ENCODE measurements at regions not wholly inside any gene's neighbourhood (a gene's known extent, or its start where the extent isn't known, plus 50 kb on each side); places are given as distances from the start of the nearest gene placed in this dataset.

GRCh38 chr1:99123936-99124335, 119.3 kb upstream of the PLPPR5 start:
- Histone ChIP-seq H3K9ac (no peak overlapping the region), H3K9me3 (ENCODE audit: low read depth) (no peaks in the 10 kb centered on the region), H3K4me2 (ENCODE audit: unreplicated experiment) (no peak overlapping the region), H3K9me2 (ENCODE audit: insufficient read depth) (no peaks in the 10 kb centered on the region), H2AFZ (no peak overlapping the region), H3K4me3 (no peak overlapping the region), H3K4me1 (ENCODE audit: insufficient read depth) (no peaks in the 10 kb centered on the region), H3K79me2 (ENCODE audit: insufficient read depth) (no peaks in the 10 kb centered on the region), H3K27me3 (replicated peaks; ENCODE audit: insufficient read depth) (no peaks in the 10 kb centered on the region), H3K36me3 (ENCODE audit: low read depth) (no peaks in the 10 kb centered on the region), H4K20me1 (ENCODE audit: insufficient read depth) (no peaks in the 10 kb centered on the region), H3K27ac (no peak overlapping the region), H3F3A (ENCODE audit: insufficient read depth) (no peaks in the 10 kb centered on the region)
- in situ Hi-C loops (cut with MboI) = no loop called here
- DNase-seq = no peak
- TF ChIP-seq EZH2phosphoT487 (IDR thresholded peaks at IDR 0.05; ENCODE audit: insufficient read depth, low read depth) (no peak), EZH2 (IDR thresholded peaks at IDR 0.05; ENCODE audit: insufficient read depth, poor library complexity, severe bottlenecking) (no peak)

- Histone ChIP-seq H3K4me3 (no peak overlapping the region), H4K20me1 (ENCODE audit: insufficient read depth) (no peaks in the 10 kb centered on the region), H3K36me3 (ENCODE audit: low read depth) (no peaks in the 10 kb centered on the region), H3K27me3 (replicated peaks; ENCODE audit: insufficient read depth) (no peaks in the 10 kb centered on the region), H3K9ac (no peak overlapping the region), H3K27ac (no peak overlapping the region), H3K4me1 (ENCODE audit: insufficient read depth) (no peaks in the 10 kb centered on the region), H3K4me2 (ENCODE audit: unreplicated experiment) (no peak overlapping the region), H3F3A (ENCODE audit: insufficient read depth) (no peaks in the 10 kb centered on the region), H3K9me3 (ENCODE audit: low read depth) (no peaks in the 10 kb centered on the region), H3K9me2 (ENCODE audit: insufficient read depth) (no peaks in the 10 kb centered on the region), H3K79me2 (ENCODE audit: insufficient read depth) (no peaks in the 10 kb centered on the region), H2AFZ (no peak overlapping the region)
- in situ Hi-C loops (cut with MboI) = no loop called here
- DNase-seq = no peak
- TF ChIP-seq EZH2 (IDR thresholded peaks at IDR 0.05; ENCODE audit: insufficient read depth, poor library complexity, severe bottlenecking) (no peak), EZH2phosphoT487 (IDR thresholded peaks at IDR 0.05; ENCODE audit: insufficient read depth, low read depth) (no peak)
Observed at GRCh38 chr1:99131546-99131945, 126.9 kb upstream of the PLPPR5 start.

- H3K27ac ChIP-seq = no peak overlapping the region
- H3K4me3 ChIP-seq = no peak overlapping the region
- peak; percentile 1 for DNase-seq
- no peak overlapping the region for H2AFZ ChIP-seq
- H4K20me1 ChIP-seq (ENCODE audit: insufficient read depth) = no peaks in the 10 kb centered on the region
- H3K9me3 ChIP-seq (ENCODE audit: low read depth) = no peaks in the 10 kb centered on the region
- H3K79me2 ChIP-seq (ENCODE audit: insufficient read depth) = no peaks in the 10 kb centered on the region
- no peak overlapping the region for H3K9ac ChIP-seq
- TF ChIP-seq EZH2 (IDR thresholded peaks at IDR 0.05; ENCODE audit: insufficient read depth, poor library complexity, severe bottlenecking) = no peak
- no peak for TF ChIP-seq EZH2phosphoT487 (IDR thresholded peaks at IDR 0.05; ENCODE audit: insufficient read depth, low read depth)
- no peaks in the 10 kb centered on the region for H3K27me3 ChIP-seq (replicated peaks; ENCODE audit: insufficient read depth)
- H3K4me2 ChIP-seq (ENCODE audit: unreplicated experiment) = no peak overlapping the region
- no peaks in the 10 kb centered on the region for H3K9me2 ChIP-seq (ENCODE audit: insufficient read depth)
- no peaks in the 10 kb centered on the region for H3F3A ChIP-seq (ENCODE audit: insufficient read depth)
- no peaks in the 10 kb centered on the region for H3K4me1 ChIP-seq (ENCODE audit: insufficient read depth)
- in situ Hi-C loops (cut with MboI) = no loop called here
- 25 to 27% methylated on average over 3 of the region's 3 CpGs for WGBS, 2 experiments (ENCODE audit: low coverage in 1 of 2, low lambda C conversion rate in 2 of 2, missing lambda C conversion rate in 2 of 2)
- H3K36me3 ChIP-seq (ENCODE audit: low read depth) = no peaks in the 10 kb centered on the region
Observed at GRCh38 chr1:99133756-99134500, 129.3 kb upstream of the PLPPR5 start.

- WGBS, 2 experiments (ENCODE audit: low coverage in 1 of 2, low lambda C conversion rate in 2 of 2, missing lambda C conversion rate in 2 of 2) = 31 to 36% methylated on average over 1 of the region's 1 CpG
- no peaks in the 10 kb centered on the region for H3K36me3 ChIP-seq (ENCODE audit: low read depth)
Observed at GRCh38 chr1:99137554-99138206, 126.6 kb upstream of the PLPPR4 start.

More at GRCh38 chr1:99137554-99138206, 126.6 kb upstream of the PLPPR4 start:
- Histone ChIP-seq H4K20me1 (ENCODE audit: insufficient read depth) (no peaks in the 10 kb centered on the region), H3K9me3 (ENCODE audit: low read depth) (no peaks in the 10 kb centered on the region), H3K4me3 (no peak overlapping the region), H3K79me2 (ENCODE audit: insufficient read depth) (no peaks in the 10 kb centered on the region), H3K9ac (no peak overlapping the region), H3K27me3 (replicated peaks; ENCODE audit: insufficient read depth) (no peaks in the 10 kb centered on the region), H2AFZ (no peak overlapping the region), H3K9me2 (ENCODE audit: insufficient read depth) (no peaks in the 10 kb centered on the region), H3K27ac (no peak overlapping the region), H3K4me1 (ENCODE audit: insufficient read depth) (no peaks in the 10 kb centered on the region), H3K4me2 (ENCODE audit: unreplicated experiment) (no peak overlapping the region), H3F3A (ENCODE audit: insufficient read depth) (no peaks in the 10 kb centered on the region)
- TF ChIP-seq EZH2 (IDR thresholded peaks at IDR 0.05; ENCODE audit: insufficient read depth, poor library complexity, severe bottlenecking) (no peak), EZH2phosphoT487 (IDR thresholded peaks at IDR 0.05; ENCODE audit: insufficient read depth, low read depth) (no peak)
- no peak for DNase-seq
- in situ Hi-C loops (cut with MboI) = no loop called here

All from GM23248 (cell line).